ENCODE measurements at regions not wholly inside any gene's neighbourhood (a gene's known extent, or its start where the extent isn't known, plus 50 kb on each side); places are given as distances from the start of the nearest gene placed in this dataset.
A peak's percentile ranks its signal among the peaks of the same experiment; 100 is the strongest.

DNA sequence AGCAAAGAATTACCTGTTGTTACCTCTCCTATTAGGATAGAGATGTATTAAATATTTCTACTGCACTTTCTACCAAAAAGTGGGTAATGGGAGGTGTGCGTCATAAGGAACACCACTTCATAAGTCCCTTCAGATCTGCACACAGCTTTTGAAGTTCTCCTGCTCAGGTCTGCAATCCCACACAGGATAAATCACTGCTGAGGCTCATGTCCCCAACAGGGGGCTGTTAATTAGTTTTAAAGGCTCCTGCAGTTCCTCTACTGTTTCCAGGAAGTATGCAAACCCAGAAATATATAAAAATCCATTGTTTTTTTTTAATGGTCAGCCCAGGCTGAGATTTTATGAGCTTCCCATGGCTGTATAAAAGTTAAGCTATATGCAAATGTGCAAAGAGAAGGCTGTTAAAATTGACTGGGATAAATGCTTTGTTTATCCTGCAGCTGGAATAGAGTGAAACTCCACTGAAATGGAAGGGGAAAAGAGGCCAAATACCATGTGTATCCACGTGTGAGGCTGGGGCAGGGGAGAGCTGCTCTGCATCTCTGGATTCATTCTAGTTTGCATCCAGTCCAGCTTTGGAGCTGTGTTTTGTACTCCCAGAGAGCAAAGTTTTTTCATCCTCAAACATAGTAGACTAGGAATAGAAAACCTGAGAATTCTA, 903.7 kb downstream of the TDRD15 start:
- H3K27ac ChIP-seq: no peak overlapping the region
- peak in 1 of 2 donors; percentile 28 for DNase-seq
- H3K9me3 ChIP-seq: no peaks in the 10 kb centered on the region
- no peaks in the 10 kb centered on the region for H3K27me3 ChIP-seq
- intact Hi-C loops (cut with DNase I; ENCODE audit: low total_unique reads): no loop called here
- TF ChIP-seq EP300 (IDR thresholded peaks at IDR 0.05) (no peak), POLR2AphosphoS5 (IDR thresholded peaks at IDR 0.05) (no peak), POLR2A (IDR thresholded peaks at IDR 0.05) (no peak)
- TF ChIP-seq, protein P1, sequence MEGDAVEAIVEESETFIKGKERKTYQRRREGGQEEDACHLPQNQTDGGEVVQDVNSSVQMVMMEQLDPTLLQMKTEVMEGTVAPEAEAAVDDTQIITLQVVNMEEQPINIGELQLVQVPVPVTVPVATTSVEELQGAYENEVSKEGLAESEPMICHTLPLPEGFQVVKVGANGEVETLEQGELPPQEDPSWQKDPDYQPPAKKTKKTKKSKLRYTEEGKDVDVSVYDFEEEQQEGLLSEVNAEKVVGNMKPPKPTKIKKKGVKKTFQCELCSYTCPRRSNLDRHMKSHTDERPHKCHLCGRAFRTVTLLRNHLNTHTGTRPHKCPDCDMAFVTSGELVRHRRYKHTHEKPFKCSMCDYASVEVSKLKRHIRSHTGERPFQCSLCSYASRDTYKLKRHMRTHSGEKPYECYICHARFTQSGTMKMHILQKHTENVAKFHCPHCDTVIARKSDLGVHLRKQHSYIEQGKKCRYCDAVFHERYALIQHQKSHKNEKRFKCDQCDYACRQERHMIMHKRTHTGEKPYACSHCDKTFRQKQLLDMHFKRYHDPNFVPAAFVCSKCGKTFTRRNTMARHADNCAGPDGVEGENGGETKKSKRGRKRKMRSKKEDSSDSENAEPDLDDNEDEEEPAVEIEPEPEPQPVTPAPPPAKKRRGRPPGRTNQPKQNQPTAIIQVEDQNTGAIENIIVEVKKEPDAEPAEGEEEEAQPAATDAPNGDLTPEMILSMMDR (IDR thresholded peaks at IDR 0.05): no peak
- H3K4me3 ChIP-seq: no peak overlapping the region
- H3K4me1 ChIP-seq: no peaks in the 10 kb centered on the region
- WGBS, 5 donors: 38 to 54% (median 45%) methylated on average over 2 of the region's 2 CpGs
- no peaks in the 10 kb centered on the region for H3K36me3 ChIP-seq

DNA sequence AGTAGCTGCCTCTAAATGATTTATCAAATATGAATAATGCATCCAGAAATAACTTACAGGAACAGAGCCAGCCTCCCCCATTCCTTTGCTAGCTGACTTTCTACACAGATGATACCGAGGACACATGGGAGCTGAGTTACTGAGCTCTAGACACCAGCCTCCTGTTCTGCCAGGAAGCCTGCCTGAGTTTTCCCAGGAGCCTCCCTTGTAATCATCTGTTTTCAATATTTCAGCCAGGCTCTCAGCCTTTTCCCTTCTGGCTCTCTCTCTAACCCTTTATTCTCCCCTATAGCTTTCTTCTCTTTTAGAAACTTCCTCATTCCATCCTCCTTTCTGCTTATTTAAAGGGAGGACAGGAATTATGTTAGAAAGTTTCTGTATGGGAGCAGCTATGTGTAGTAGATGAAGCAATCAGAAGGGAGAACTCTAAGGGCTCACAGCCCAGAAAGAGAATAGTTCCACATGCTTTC, 911.6 kb downstream of the TDRD15 start:
- WGBS, 5 donors: 52 to 76% (median 63%) methylated on average over 1 of the region's 1 CpG

GRCh38 chr2:22037274-22037673, 913.5 kb downstream of the TDRD15 start:
- DNase-seq: peak in 1 of 2 donors; percentile 63
- Histone ChIP-seq H3K4me1 (no peaks in the 10 kb centered on the region), H3K9me3 (no peaks in the 10 kb centered on the region), H3K27me3 (no peaks in the 10 kb centered on the region), H3K4me3 (no peak overlapping the region), H3K27ac (no peak overlapping the region), H3K36me3 (no peaks in the 10 kb centered on the region)
- intact Hi-C loops (cut with DNase I; ENCODE audit: low total_unique reads): no loop called here
- TF ChIP-seq, protein P1 (IDR thresholded peaks at IDR 0.05): no peak
- TF ChIP-seq POLR2AphosphoS5 (IDR thresholded peaks at IDR 0.05) (no peak), POLR2A (IDR thresholded peaks at IDR 0.05) (no peak)
- WGBS, 5 donors: 48 to 65% (median 59%) methylated on average over 8 of the region's 8 CpGs

More for the DNA sequence above, 911.6 kb downstream of the TDRD15 start:
- Histone ChIP-seq H3K4me1 (no peaks in the 10 kb centered on the region), H3K4me3 (no peak overlapping the region), H3K9me3 (no peaks in the 10 kb centered on the region), H3K36me3 (no peaks in the 10 kb centered on the region), H3K27ac (no peak overlapping the region), H3K27me3 (no peaks in the 10 kb centered on the region)
- TF ChIP-seq, protein P1 (IDR thresholded peaks at IDR 0.05): no peak
- TF ChIP-seq POLR2AphosphoS5 (IDR thresholded peaks at IDR 0.05) (no peak), POLR2A (IDR thresholded peaks at IDR 0.05) (no peak), EP300 (IDR thresholded peaks at IDR 0.05) (no peak)
- DNase-seq: peak in 1 of 2 donors; percentile 82
- intact Hi-C loops (cut with DNase I; ENCODE audit: low total_unique reads): no loop called here

DNA sequence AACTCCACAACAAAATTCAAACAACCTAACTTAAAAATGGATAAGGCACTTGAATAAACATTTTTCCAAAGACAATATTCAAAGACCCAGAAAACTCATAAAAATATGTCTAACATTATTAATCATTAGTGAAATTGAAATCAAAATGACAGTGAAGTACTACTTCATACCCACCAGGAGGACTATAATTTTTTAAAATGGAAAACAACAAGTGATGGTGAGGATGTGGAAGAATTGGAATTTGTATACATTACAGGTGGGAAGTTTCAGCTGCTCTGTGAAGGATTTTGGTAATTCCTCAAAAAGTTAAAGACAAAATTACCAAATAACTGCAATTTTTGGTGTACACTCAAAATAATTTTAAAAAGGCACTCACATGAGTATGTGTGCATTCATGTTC, 920.0 kb downstream of the TDRD15 start:
- no peaks in the 10 kb centered on the region for H3K9me3 ChIP-seq
- no peaks in the 10 kb centered on the region for H3K36me3 ChIP-seq
- intact Hi-C loops (cut with DNase I; ENCODE audit: low total_unique reads): no loop called here
- no peaks in the 10 kb centered on the region for H3K4me1 ChIP-seq
- H3K27me3 ChIP-seq: no peaks in the 10 kb centered on the region
- no peak overlapping the region for H3K27ac ChIP-seq
- TF ChIP-seq POLR2A (IDR thresholded peaks at IDR 0.05) (no peak), POLR2AphosphoS5 (IDR thresholded peaks at IDR 0.05) (no peak), EP300 (IDR thresholded peaks at IDR 0.05) (no peak)
- TF ChIP-seq, protein P1 (IDR thresholded peaks at IDR 0.05): no peak
- H3K4me3 ChIP-seq: no peak overlapping the region
- no peak for DNase-seq
